HG02885 (cell line): ENCODE measurements at regions not wholly inside any gene's neighbourhood (a gene's known extent, or its start where the extent isn't known, plus 50 kb on each side); places are given as distances from the start of the nearest gene placed in this dataset.

ENCODE experiments used
- ATAC-seq: cut with Tn5 transposase; IDR thresholded peaks from one replicate; pipeline ENCODE4 v1.9.1; 2021; ENCODE audit warnings: mild to moderate bottlenecking; ENCODE audit not compliant: unreplicated experiment, poor library complexity

GRCh38 chr3:101095693-101096430, 102.6 kb upstream of the ABI3BP start:
- no peak for ATAC-seq

DNA sequence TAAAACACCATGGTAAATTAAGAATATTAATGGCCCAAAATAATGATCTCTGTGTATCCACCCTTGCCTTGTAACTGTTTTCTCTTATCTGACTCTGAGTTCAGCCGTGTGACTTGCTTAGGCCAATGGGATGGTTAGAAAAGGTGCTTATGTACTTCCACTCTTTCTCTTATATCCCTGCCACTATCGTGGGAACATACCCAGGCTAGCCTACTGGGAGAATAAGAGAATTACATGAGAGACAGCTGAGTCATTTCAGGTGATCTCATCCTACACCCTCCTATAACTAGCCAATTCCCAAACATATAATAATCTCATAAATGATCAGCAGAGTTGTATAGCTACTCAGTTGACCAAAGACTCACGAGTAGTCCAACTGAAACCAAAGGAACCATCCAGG, 98.3 kb upstream of the ABI3BP start:
- ATAC-seq = no peak

DNA sequence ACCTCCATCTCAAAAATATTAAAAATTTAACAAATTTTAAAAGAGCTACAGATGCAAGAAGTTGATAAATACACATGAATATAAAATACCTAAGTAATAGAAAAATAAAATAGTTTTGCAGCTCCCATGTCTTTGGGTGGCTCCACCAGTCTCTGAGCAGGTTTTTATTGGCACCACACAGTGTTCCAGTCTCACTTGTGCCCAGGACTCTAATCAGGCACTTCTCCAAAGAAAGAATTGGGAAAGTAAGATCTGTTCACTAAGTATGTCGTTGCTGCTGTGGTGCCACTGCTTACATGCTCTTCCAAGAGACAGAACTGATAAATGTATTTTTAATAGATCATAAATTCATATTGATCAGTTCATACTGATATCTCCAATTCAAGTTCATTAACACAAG, 92.5 kb upstream of the ABI3BP start:
- ATAC-seq = no peak

- ATAC-seq = no peak
Observed at GRCh38 chr3:101084404-101084803, 91.2 kb upstream of the ABI3BP start.

GRCh38 chr3:101081999-101082398, 88.8 kb upstream of the ABI3BP start:
- ATAC-seq = no peak

- no peak for ATAC-seq
Observed at GRCh38 chr3:101081446-101081845, 88.2 kb upstream of the ABI3BP start.

GRCh38 chr3:101077361-101078011, 84.3 kb upstream of the ABI3BP start:
- ATAC-seq = no peak

DNA sequence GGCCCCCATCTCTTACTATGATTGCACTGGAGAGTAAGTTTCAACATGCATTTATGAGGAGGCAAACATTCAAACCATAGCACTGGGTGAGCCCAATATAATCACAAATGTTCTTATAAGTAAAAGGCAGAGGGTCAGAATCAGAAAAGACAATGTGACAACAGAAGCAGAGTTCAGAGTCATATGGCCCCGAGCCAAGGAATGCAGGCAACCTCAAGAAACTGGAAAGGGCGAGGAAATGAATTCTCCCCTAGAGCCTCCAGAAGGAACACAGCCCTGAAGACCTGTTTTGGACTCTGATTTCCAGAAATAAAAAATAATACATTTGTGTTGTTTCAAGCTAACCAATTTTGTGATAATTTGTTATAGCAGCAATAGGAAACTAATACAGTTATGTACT, 81.3 kb upstream of the ABI3BP start:
- ATAC-seq = no peak

DNA sequence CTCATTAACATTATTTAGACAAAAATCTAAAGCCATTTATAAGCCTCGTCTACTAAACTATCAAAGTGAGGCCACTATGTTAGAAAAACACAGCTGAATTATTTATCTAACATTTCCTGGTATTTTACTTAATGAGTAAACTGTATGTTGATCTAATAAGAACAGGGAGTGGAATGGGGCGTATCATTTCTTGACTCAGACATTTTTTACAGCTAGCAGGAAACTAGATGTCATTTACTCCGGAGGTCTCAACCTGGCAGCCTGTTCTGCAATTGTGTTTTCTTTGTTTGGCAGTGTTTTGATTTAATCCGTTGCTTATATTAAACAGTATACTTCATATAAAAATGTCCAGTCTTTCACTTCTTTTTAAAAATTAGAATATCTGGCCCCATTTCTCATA, 79.1 kb upstream of the ABI3BP start:
- no peak for ATAC-seq

DNA sequence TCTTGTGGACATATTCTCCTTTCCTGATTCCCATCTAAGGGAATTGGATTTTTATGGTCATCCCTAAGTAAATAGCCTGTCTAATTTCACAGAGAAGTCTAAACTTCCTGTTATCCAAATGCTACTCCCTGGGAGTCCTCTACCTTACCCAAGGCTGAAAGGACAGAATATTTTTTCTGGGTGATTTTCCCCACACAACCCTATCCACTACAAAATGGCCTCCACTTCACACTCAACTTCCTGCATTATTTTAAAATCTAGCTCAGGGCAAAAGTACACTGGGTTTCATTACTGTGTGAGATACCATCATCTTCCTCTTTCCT, 77.5 kb upstream of the ABI3BP start:
- ATAC-seq = no peak

DNA sequence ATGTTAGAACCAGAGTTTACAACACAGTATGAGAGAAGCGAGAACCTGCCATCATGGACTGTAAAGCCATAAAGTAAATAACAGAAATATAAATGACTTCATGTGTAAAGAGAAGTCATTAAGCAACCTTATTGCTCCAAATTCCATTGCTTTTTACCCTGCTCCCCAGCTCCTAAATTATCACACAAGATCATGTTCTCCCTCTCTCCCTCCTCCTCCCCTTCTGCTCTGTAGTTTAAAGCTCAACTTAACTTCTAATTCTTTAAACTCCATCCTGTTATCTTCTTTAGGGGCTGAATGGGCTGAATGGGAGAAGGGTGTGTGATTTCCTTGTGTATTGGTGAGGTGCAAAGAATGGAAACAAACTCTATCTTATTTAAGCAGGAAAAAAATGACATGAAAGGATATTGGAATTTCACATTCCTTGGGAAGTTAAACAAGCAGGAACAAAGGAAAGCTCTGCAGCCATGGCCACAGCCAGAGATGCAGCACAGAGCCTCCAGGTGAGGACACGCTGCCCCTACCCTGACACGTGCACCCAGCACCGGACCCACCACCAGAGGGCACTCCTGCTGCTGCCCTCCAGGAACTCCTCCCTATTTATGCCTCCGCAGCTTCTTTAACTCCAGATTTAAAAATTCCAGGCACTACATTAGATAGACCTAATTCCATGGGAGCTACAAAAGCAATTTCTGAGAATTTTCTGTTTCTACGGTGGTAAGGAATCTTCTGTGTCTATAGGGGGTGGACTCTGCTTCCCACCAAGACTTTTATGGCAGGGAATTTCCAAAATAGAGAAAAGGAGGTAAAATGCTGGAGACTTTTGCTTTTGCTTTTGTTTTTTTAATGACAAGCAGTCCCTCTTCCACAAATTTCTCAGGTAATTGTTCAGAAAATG, 76.9 kb upstream of the ABI3BP start:
- ATAC-seq = peak; percentile 94

DNA sequence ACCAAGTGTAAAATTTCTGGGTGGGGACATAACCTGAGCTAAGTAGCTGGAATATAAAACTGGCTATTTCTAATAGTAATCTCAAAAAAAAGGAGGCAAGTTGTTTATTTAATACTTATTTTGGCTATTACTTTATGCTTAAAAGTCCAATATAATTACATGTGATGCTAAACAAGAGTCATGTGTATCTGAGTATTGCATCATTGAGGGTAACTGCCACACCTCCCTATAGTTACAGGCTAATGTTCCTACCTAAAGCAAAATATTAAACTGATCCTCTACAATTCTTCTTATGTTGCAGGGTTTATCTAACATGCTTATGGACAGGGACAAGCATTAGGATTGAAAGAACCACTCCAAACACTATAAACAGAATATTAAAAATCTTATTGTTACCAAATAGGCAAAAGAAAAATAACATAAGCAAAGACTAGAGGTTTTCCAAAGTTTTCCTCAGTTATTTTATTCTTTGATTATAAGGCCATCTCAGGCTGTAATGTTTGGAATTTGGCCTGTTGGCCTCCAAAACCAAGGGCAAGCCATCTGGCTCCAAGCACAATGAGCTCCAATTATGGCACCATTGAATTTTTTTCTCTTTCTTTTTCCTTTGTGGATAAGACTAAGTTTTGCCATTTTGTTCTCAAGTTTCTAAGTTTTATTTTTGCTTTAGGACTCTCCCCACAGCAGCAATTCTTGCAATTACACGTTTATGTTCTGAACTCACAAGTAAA, 75.8 kb upstream of the ABI3BP start:
- no peak for ATAC-seq

GRCh38 chr3:101066711-101067129, 73.5 kb upstream of the ABI3BP start:
- no peak for ATAC-seq

DNA sequence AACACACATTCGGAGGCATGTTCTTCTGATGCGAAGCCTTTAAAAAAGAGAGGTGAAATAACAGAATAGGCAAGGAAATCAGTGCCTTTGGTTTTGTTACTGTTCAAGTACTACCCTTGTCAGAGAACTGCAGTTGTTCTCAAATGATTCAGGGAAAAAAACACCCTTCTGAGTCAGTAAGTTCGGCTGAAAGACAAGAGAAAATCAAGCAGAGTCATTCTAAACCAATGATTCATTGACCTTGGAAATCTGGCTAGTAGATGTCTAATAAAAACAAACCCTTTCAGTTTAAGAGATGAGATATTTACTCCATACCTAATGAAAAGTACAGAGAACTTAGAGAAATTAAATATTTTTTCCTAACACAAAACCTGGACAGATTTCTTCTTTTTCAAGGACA, 72.7 kb upstream of the ABI3BP start:
- ATAC-seq = no peak

GRCh38 chr3:101063401-101063800, 70.2 kb upstream of the ABI3BP start:
- ATAC-seq = no peak

DNA sequence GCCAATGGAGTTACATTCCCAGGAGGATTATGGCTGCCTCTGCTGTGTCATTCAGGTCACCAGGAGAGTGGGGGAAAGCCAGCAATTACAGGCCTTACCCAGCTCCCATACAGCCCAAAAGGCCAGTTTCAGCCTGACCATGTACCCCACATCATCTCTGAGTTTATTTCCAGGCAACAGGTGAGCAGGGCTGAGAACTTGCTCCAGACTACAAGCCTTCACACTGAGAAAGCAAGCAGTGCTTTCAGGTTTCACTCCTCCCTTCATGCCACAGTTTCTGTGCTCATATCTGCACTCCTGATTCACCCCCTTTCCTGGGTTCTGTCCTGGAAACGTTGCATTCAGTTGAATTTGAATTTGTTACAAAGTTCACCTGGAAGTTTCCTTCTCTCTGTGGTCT, 68.1 kb upstream of the ABI3BP start:
- ATAC-seq = no peak

GRCh38 chr3:101050866-101051265, 57.6 kb upstream of the ABI3BP start:
- no peak for ATAC-seq

- no peak for ATAC-seq
Observed at GRCh38 chr3:101050046-101050445, 56.8 kb upstream of the ABI3BP start.

DNA sequence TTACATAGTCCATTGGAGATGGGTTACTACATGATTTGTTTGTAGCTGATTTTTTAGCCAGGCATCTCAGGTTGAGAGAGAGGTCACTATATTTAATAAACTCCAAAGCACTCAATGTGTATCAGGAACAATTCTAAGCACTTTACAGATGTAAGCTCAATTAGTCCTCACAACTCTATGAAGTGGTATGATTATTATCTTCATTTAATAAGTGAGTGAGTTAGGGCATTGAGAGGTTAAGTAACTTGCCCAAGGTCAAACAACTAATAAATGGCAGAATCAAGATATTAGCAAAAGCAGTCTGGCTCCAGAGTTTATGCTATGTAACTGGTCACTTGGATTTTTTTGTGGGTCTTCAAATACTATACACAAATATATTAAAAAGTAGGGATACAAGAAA, 56.3 kb upstream of the ABI3BP start:
- ATAC-seq = no peak

GRCh38 chr3:101043687-101044078, 50.5 kb upstream of the ABI3BP start:
- ATAC-seq = no peak
